ENCODE measurements at regions not wholly inside any gene's neighbourhood (a gene's known extent, or its start where the extent isn't known, plus 50 kb on each side); places are given as distances from the start of the nearest gene placed in this dataset.

DNA sequence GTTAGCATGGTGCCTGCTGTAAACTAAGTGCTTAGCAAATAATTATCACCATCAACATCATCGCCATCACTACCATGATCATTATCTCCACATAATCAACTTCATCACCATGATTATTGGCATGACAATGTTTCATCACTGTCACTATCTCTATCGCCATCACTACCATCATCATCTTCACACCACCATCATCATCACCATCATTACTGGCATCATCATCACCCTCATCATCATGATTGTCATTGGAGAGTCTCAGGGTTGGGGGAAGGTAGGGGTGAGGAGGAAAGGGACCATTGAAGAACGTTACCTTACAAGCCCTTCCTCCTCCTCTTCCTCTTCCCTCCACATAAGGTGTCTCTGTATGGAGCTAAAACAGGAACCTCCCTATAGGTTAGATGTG is 54.9 kb upstream of the GPR26 start:
- POLR2A ChIA-PET: no interaction called here
- 0% methylated on average over 3 of the region's 3 CpGs for WGBS (ENCODE audit: missing lambda C conversion rate)

DNA sequence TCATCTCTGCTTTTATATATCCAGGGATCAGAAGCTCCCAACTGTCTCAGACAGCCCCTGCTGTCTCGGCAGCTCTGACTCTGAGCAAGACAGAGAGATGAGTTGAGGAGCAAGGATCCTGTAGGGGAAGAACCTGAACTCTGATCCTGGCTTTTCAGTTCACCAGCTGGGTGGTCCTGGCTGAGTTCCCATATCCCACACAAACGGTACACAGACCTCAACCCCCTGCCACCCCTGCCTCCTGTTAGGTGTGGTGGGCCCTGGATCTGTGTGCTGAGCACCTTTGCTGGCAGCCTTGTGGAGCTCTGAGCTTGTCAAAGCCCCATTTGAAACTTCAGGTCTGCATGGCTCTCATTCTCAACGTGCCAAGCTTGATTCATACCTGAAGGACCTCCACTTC is 54.3 kb upstream of the GPR26 start:
- FAIRE-seq (no peak), ATAC-seq (no peak), DNase-seq (ENCODE audit: low read depth in 1 of 2, low spot score in 1 of 2) (no peak)
- ChIA-PET CTCF (interaction anchor here (0.6 to 6.0 kb wide), 4 partner anchors 9 to 356 kb away, joined by 3 to 30 read pairs (median 3); no protein-coding TSS in a partner anchor), POLR2A (no interaction called here)
- no peak overlapping the region for H3K4me2 ChIP-seq
- no peaks in the 10 kb centered on the region for H3K9me3 ChIP-seq
- no peak overlapping the region for H3K27ac ChIP-seq
- no peaks in the 10 kb centered on the region for H3K4me1 ChIP-seq
- no peak for TF ChIP-seq HEYL (CRISPR knock-in tag; IDR thresholded peaks at IDR 0.05)
- TF ChIP-seq, protein P1, sequence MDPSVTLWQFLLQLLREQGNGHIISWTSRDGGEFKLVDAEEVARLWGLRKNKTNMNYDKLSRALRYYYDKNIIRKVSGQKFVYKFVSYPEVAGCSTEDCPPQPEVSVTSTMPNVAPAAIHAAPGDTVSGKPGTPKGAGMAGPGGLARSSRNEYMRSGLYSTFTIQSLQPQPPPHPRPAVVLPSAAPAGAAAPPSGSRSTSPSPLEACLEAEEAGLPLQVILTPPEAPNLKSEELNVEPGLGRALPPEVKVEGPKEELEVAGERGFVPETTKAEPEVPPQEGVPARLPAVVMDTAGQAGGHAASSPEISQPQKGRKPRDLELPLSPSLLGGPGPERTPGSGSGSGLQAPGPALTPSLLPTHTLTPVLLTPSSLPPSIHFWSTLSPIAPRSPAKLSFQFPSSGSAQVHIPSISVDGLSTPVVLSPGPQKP (IDR thresholded peaks at IDR 0.05; ENCODE audit: low read depth, low read length): no peak
- TF ChIP-seq ESRRA (IDR thresholded peaks at IDR 0.05; ENCODE audit: borderline replicate concordance, low read length): no peak
- no peak for TF ChIP-seq JUN (IDR thresholded peaks at IDR 0.05)
- no peak for TF ChIP-seq ZSCAN20 (CRISPR knock-in tag; IDR thresholded peaks at IDR 0.05)
- 3% methylated on average over 3 of the region's 3 CpGs for WGBS (ENCODE audit: missing lambda C conversion rate)
- no peak overlapping the region for H3K4me3 ChIP-seq

More for the DNA sequence above, 54.9 kb upstream of the GPR26 start:
- Histone ChIP-seq H3K4me2 (no peak overlapping the region), H3K9me3 (no peaks in the 10 kb centered on the region; the same call in 2 of the 3 replicates), H3K27ac (no peak overlapping the region), H3K4me1 (no peaks in the 10 kb centered on the region), H3K4me3 (no peak overlapping the region)
- ATAC-seq: no peak
- CTCF ChIA-PET: interaction anchor here (1.4 to 6.0 kb wide), 2 partner anchors 27 to 356 kb away, joined by 3 to 30 read pairs; no protein-coding TSS in a partner anchor
- no peak for DNase-seq (ENCODE audit: low read depth in 1 of 2, low spot score in 1 of 2)
- no peak for FAIRE-seq
- no peak for TF ChIP-seq NPAS2 (CRISPR knock-in tag; IDR thresholded peaks at IDR 0.05; ENCODE audit: borderline replicate concordance)
- no peak for TF ChIP-seq ESRRA (IDR thresholded peaks at IDR 0.05; ENCODE audit: borderline replicate concordance, low read length)
- TF ChIP-seq ZNF302 (CRISPR knock-in tag; IDR thresholded peaks at IDR 0.05): no peak
- no peak for TF ChIP-seq TP53 (CRISPR knock-in tag; IDR thresholded peaks at IDR 0.05)
- TF ChIP-seq, protein P2, sequence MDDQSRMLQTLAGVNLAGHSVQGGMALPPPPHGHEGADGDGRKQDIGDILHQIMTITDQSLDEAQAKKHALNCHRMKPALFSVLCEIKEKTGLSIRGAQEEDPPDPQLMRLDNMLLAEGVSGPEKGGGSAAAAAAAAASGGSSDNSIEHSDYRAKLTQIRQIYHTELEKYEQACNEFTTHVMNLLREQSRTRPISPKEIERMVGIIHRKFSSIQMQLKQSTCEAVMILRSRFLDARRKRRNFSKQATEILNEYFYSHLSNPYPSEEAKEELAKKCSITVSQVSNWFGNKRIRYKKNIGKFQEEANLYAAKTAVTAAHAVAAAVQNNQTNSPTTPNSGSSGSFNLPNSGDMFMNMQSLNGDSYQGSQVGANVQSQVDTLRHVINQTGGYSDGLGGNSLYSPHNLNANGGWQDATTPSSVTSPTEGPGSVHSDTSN (IDR thresholded peaks at IDR 0.05): no peak
- no peak for TF ChIP-seq CBX2 (IDR thresholded peaks at IDR 0.05; ENCODE audit: borderline replicate concordance, low read depth)
- TF ChIP-seq, protein P3, sequence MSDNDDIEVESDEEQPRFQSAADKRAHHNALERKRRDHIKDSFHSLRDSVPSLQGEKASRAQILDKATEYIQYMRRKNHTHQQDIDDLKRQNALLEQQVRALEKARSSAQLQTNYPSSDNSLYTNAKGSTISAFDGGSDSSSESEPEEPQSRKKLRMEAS (IDR thresholded peaks at IDR 0.05): no peak
- no peak for TF ChIP-seq MAZ (IDR thresholded peaks at IDR 0.05; ENCODE audit: borderline replicate concordance, low read depth, low read length)
- no peak for TF ChIP-seq POLR2AphosphoS2 (conservative IDR thresholded peaks at IDR 0.05; ENCODE audit: low read length)
- TF ChIP-seq, protein P4, sequence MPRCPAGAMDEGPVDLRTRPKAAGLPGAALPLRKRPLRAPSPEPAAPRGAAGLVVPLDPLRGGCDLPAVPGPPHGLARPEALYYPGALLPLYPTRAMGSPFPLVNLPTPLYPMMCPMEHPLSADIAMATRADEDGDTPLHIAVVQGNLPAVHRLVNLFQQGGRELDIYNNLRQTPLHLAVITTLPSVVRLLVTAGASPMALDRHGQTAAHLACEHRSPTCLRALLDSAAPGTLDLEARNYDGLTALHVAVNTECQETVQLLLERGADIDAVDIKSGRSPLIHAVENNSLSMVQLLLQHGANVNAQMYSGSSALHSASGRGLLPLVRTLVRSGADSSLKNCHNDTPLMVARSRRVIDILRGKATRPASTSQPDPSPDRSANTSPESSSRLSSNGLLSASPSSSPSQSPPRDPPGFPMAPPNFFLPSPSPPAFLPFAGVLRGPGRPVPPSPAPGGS (IDR thresholded peaks at IDR 0.05): no peak
- TF ChIP-seq, protein P5, sequence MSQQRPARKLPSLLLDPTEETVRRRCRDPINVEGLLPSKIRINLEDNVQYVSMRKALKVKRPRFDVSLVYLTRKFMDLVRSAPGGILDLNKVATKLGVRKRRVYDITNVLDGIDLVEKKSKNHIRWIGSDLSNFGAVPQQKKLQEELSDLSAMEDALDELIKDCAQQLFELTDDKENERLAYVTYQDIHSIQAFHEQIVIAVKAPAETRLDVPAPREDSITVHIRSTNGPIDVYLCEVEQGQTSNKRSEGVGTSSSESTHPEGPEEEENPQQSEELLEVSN (IDR thresholded peaks at IDR 0.05; ENCODE audit: borderline replicate concordance, low read depth): no peak
- TF ChIP-seq CBX8 (IDR thresholded peaks at IDR 0.05): no peak
- TF ChIP-seq JUNB (IDR thresholded peaks at IDR 0.05): no peak
- TF ChIP-seq, protein P6, sequence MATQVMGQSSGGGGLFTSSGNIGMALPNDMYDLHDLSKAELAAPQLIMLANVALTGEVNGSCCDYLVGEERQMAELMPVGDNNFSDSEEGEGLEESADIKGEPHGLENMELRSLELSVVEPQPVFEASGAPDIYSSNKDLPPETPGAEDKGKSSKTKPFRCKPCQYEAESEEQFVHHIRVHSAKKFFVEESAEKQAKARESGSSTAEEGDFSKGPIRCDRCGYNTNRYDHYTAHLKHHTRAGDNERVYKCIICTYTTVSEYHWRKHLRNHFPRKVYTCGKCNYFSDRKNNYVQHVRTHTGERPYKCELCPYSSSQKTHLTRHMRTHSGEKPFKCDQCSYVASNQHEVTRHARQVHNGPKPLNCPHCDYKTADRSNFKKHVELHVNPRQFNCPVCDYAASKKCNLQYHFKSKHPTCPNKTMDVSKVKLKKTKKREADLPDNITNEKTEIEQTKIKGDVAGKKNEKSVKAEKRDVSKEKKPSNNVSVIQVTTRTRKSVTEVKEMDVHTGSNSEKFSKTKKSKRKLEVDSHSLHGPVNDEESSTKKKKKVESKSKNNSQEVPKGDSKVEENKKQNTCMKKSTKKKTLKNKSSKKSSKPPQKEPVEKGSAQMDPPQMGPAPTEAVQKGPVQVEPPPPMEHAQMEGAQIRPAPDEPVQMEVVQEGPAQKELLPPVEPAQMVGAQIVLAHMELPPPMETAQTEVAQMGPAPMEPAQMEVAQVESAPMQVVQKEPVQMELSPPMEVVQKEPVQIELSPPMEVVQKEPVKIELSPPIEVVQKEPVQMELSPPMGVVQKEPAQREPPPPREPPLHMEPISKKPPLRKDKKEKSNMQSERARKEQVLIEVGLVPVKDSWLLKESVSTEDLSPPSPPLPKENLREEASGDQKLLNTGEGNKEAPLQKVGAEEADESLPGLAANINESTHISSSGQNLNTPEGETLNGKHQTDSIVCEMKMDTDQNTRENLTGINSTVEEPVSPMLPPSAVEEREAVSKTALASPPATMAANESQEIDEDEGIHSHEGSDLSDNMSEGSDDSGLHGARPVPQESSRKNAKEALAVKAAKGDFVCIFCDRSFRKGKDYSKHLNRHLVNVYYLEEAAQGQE (IDR thresholded peaks at IDR 0.05): no peak
- TF ChIP-seq SMC3 (IDR thresholded peaks at IDR 0.05): no peak
- no peak for TF ChIP-seq ZSCAN20 (CRISPR knock-in tag; IDR thresholded peaks at IDR 0.05)
- TF ChIP-seq TFCP2L1 (CRISPR knock-in tag; IDR thresholded peaks at IDR 0.05): no peak
